GM10266 (cell line): ENCODE measurements at regions not wholly inside any gene's neighbourhood (a gene's known extent, or its start where the extent isn't known, plus 50 kb on each side); places are given as distances from the start of the nearest gene placed in this dataset.

Experiments used
- DNase-seq: peaks from one replicate; pipeline ENCODE4 v3.0.0; 2012; ENCODE audit errors: extremely low spot score
- TF ChIP-seq, protein P1 (sequence below): IDR thresholded peaks from 2 replicates; pipeline ENCODE4 v1.5.1; 2012; ENCODE audit warnings: mild to moderate bottlenecking, low read depth; ENCODE audit not compliant: control insufficient read depth, insufficient read depth; ENCODE audit errors: missing control alignments

DNA sequence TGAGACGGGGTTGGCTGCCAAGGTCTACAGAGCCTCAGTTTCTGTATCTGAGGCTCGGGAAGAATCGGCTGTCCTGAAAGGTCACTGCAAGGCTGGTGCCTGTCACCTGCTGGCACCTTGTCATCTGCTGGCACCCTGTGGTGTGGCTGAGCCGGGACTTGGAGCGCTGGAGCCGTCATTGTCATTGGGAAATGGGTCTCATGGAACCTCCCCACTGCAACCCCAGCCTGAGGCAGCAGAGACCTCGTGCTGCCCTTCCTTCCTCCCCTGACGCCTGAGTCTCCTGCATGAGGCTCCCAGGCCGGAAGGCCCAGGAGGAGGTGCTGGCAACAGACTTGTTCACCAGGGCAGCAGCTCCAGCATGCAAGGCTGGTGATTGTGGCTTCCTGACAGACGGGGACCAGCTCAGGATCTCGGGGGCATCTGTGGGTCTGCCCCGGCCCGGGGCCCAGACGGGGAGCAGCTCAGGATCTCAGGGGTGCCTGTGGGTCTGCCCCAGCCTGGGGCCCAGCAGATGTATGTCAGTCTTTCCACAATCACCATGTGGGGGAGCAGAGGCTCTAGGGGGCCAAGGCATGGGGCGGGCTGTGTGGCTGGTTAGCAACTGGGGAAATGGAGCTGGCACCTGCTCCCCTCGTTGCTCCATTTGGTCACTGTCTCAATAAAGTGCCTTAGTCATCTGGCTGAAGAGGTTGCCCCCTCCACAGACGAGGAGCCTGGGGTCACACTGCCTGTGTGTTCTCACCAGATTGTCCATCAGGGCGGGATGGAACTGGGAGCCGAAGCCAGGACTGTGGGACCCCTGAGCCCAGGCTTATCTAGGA, 668.7 kb downstream of the BRD1 start:
- DNase-seq: no peak
- TF ChIP-seq, protein P1, sequence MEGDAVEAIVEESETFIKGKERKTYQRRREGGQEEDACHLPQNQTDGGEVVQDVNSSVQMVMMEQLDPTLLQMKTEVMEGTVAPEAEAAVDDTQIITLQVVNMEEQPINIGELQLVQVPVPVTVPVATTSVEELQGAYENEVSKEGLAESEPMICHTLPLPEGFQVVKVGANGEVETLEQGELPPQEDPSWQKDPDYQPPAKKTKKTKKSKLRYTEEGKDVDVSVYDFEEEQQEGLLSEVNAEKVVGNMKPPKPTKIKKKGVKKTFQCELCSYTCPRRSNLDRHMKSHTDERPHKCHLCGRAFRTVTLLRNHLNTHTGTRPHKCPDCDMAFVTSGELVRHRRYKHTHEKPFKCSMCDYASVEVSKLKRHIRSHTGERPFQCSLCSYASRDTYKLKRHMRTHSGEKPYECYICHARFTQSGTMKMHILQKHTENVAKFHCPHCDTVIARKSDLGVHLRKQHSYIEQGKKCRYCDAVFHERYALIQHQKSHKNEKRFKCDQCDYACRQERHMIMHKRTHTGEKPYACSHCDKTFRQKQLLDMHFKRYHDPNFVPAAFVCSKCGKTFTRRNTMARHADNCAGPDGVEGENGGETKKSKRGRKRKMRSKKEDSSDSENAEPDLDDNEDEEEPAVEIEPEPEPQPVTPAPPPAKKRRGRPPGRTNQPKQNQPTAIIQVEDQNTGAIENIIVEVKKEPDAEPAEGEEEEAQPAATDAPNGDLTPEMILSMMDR: no peak

DNA sequence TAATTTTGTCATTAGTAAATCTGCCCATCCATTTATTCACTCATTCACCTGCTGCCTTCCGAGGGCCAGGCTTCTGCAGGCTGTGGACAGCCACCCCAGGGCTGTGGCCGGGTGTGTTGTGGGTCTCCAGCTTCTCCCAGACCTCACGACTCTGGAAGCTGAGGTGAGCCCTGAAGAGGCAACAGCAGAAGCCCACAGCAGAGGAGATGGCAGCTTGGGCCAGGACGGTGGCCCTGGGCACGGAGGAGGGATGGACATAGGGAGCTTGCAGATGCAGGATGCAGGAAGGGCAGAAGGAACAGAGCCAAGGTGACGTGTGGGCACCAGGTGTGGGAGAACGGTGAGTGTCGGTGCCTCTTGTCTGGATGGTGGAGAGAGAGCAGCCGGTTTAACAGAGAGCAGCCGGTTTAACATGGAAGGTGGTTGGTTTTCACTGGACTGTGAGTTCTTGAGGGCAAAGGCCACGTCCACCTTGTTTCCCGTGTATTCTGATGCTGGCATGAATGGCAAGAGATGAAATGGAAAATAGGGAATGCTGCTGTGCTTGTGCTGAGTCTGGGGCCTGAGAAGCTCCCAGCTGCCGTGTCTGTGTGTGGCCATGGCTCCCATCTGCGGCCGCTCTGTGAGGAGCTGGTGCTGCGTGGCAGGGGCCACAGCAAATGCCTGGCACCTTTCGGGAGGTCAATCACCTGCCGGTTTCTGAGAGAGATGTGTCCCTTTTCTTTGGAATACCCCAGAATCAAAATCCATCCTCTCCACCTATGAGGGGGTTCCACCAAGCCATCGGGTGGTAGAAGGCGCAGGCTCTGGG, 669.9 kb downstream of the BRD1 start:
- DNase-seq: no peak
- TF ChIP-seq, protein P1: no peak

DNA sequence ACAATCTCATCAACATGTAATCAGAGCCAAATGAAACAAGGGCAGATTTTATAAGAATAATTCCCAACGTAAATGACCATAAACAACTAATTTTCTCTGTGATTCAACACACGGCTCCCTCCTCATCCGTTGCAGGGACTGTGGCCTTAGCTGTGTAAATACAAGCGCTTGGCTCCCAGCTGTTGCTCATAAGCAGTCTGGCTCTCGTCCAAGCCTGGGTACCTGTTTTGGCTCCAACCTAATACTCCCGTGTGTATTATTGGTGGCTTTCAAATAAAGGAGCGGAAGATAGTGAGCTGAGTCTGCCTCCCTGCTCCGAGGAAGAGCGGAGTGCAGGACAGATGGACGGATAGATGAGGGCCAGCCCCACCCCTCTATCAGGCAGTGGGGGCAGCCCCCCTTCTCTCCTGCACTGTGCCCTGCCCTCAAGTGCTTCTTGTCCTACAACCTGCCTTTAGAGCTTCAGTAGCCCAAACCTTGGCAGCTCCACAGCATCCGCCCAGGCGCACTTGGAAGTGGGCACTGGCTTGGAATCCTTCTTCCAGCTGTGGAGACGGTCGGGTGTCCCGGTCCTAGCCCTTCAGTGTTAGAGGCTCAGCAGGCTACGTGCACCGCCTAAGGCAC, 670.9 kb downstream of the BRD1 start:
- TF ChIP-seq, protein P1: no peak
- DNase-seq: no peak

DNA sequence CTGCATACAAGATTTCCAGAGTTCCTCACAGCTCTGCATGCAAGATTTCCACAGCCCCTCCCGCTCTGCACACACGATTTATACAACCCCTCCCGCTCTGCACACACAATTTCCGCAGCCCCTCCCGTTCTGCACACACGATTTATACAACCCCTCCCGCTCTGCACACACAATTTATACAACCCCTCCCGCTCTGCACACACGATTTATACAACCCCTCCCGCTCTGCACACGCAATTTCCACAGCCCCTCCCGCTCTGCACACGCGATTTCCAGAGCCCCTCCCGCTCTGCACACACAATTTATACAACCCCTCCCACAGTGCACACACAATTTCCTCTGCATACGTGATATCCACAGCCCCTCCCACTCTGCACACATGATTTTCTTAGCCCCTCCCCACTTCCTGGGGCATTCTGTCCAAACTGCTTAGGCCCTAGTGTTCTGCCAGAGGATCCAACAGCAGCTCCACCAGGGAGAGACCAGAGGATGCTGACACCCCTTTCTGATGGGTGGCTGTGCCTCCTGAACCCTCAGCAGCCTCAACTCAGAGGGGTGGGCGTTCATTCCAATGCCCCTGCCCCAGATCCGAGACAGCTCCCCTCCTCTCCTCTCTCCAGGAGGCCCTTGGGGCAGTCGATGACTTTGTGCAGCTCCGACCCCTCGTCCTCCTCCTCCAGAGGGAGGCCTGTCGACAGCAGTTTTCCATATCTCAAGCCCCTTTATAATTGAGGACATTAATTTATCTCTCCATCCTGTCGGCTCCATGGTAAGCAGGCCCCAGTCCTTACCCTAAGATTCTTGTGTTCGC, 671.7 kb downstream of the BRD1 start:
- TF ChIP-seq, protein P1: no peak
- DNase-seq: no peak

DNA sequence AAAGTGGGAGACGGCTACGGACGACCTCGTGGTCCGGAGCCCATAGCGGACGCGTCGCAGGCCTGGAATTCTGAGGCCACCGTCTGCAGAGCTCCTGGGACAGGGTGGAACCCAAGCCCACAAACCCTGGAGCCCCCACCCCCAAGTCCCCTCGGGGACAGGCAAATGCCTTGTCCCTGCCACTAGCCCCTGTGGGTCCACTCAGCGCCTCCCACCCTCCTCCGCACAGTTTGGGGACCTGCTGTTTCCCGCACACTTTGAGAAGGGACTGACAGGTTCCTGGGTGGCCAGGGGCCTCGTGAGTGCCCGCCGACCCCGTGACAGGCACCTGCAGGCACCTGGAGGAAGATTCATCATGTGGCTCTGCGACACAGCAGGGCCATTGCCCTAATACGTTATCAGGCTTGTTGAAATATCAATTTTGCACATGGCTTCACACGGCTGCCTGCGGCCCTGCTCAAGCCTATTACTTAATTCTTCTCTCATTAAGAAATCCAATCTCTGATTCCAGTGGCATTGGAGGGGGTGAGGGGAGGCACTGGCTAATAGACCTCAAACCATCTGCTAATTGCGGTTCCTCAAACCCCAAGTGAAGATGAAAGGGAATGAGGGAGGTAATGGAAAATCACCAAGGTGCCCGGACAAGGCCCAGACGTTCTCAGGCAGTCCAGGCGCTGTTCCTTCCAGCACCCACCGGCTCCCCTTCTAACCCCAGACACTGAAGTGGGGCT, 672.5 kb downstream of the BRD1 start:
- DNase-seq: no peak
- TF ChIP-seq, protein P1: no peak

DNA sequence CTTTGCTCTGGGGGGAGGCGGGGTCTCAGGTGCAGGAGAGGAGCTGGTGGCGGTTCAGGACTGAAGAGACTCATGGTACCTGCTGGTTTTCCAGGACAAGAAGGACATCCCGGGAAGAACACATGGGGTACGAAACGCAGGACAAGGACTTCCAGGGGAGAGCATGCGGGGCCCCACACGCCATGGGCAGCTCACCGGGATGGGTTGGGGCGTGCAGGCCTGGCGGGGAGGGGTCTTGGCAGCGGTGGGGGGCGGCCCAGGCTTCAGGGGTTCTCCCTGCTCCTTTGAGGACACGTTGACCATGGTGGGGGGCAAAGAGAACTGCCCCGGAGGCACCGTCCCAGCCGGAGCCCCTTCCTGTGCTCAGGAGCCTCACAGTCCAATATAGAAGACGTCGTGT, 673.2 kb downstream of the BRD1 start:
- no peak for DNase-seq

More for the DNA sequence above, 673.2 kb downstream of the BRD1 start:
- TF ChIP-seq, protein P1: no peak
